ENCODE measurements at regions not wholly inside any gene's neighbourhood (a gene's known extent, or its start where the extent isn't known, plus 50 kb on each side); places are given as distances from the start of the nearest gene placed in this dataset.

- TF ChIP-seq ZNF274 (IDR thresholded peaks at IDR 0.05; ENCODE audit: low read depth, low read length) (no peak), SUZ12 (IDR thresholded peaks at IDR 0.05; ENCODE audit: extremely low read depth, insufficient read depth, insufficient read length) (no peak), YY1 (IDR thresholded peaks at IDR 0.05; ENCODE audit: insufficient read depth, insufficient read length) (no peak)
Observed at GRCh38 chr1:10950316-10951172, 61.9 kb upstream of the TARDBP start.

Data from NT2/D1 (cell line).